Esophagus (tissue), 2 donors: ENCODE measurements at regions not wholly inside any gene's neighbourhood (a gene's known extent, or its start where the extent isn't known, plus 50 kb on each side); places are given as distances from the start of the nearest gene placed in this dataset.

Source experiments
- H3K27ac ChIP-seq, 2 donors: one replicate each; pipeline ENCODE4 v1.5.1; 2013; ENCODE audit warnings: low read depth in 2 of 2, mild to moderate bottlenecking in 2 of 2, inconsistent platforms in 1 of 2, low read length in 1 of 2, moderate library complexity in 1 of 2
- H3K27me3 ChIP-seq, 2 donors: one replicate each; pipeline ENCODE4 v1.6.1; 2013; ENCODE audit warnings: low read length in 2 of 2, control low read depth in 1 of 2, mild to moderate bottlenecking in 1 of 2; ENCODE audit not compliant: insufficient read depth in 2 of 2, control insufficient read depth in 1 of 2
- H3K36me3 ChIP-seq, 2 donors: one replicate each; pipeline ENCODE4 v1.6.1; 2013; ENCODE audit warnings: low read length in 1 of 2; ENCODE audit not compliant: control insufficient read depth in 2 of 2, insufficient read depth in 2 of 2
- H3K4me1 ChIP-seq, 2 donors: one replicate each; pipeline ENCODE4 v1.6.1; 2013; ENCODE audit warnings: low read length in 1 of 2; ENCODE audit not compliant: control insufficient read depth in 2 of 2, insufficient read depth in 2 of 2
- H3K4me3 ChIP-seq, 2 donors: one replicate each; pipeline ENCODE4 v1.5.1; 2013; ENCODE audit warnings: low read length in 2 of 2, mild to moderate bottlenecking in 2 of 2, low read depth in 1 of 2, moderate library complexity in 1 of 2
- H3K9me3 ChIP-seq, 2 donors: one replicate each; pipeline ENCODE4 v1.6.1; 2013; ENCODE audit warnings: mild to moderate bottlenecking in 2 of 2, low read depth in 1 of 2, low read length in 1 of 2, moderate library complexity in 1 of 2; ENCODE audit not compliant: control insufficient read depth in 2 of 2, insufficient read depth in 1 of 2
- WGBS, 2 donors: extraction: QIAGEN DNeasy Blood & Tissue Kit; methylation state at CpG; one replicate each; pipeline ENCODE4 v1.1.7; 2013; 5-methylcytosine and 5-hydroxymethylcytosine counted together
- donor health status: healthy with polysubstance abuse.
- donor health status: Bipolar disorder and iron deficiency.

DNA sequence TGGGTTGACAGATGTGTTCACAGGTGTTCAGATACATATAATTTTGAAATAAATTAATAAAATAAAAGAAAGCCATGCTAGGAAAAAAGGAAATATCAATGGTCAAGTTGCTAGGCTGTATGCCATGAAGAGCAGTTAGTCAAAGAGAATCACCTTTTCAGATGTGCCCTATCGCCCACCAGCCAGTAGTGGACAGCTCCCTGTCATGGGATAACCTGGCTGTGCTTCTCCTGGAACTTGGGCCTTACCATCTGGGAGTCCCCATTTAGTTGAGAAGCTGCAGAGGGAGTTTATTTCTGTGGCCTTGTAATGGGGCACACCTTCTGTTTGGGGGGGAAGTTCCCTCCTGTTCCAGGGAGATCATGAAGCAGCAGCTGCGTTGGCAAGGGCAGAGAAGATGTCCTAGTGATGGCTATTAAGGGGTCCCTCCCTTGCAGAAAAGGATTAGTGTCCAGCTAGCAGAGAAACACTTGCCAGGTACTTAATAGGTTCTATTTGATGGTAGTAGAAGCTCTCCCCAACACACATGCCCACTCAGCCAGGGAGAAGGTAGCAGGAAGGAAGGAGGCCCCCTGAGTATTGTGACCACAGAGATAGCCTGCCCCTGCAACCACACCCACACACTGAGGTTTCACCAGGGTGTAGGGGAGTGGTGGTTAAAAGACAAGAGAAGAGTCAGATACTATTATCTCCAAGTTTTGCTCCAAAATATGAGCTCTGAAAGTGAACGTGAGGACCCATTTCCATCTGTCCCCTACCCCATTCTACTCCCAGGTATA lies 117.7 kb downstream of the B3GNT2 start:
- Histone ChIP-seq H3K4me3 (no peak overlapping the region), H3K27me3 (no peaks in the 10 kb centered on the region), H3K4me1 (peaks cover 0 to 2% of the 10 kb centered on the region in 2 donors), H3K27ac (no peak overlapping the region), H3K36me3 (no peaks in the 10 kb centered on the region), H3K9me3 (no peaks in the 10 kb centered on the region)
- WGBS, 2 donors, result 82 to 89% methylated on average over 3 of the region's 3 CpGs

DNA sequence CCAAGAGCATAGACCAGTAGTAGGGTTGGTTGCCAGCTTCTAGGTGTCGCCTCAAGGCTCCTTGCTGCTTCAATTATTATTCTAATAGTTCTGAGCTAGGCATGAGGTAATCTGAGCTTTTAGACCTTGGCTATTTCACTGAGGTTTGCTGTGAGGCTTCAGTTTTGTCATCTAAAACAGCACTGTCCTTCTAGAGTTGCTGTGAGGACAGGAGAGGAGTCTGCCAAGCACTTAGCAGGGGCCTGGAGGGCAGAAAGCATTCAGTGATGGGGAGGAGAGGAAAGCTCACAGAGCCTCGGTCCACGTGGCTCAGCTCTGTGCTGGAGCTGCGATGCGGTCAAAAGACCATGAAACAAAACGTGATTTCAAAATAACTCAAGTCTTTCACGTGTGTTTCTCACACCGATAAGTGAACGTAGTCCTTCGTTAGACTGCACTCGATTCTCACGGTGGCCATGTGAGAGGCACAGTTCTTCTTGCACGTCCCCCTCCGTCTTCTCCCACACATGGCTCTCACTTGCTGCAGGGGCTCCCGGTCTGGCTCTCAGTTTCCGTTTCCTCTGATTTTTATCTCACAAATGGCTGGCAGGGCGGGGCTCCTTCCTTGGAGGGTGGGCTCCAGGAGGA lies 113.7 kb downstream of the B3GNT2 start:
- Histone ChIP-seq H3K27ac (no peak overlapping the region), H3K9me3 (no peaks in the 10 kb centered on the region), H3K36me3 (no peaks in the 10 kb centered on the region), H3K27me3 (no peaks in the 10 kb centered on the region), H3K4me3 (no peak overlapping the region), H3K4me1 (peaks cover 5 to 30% of the 10 kb centered on the region in 2 donors)
- 61% methylated on average over 17 of the region's 17 CpGs for WGBS, 2 donors

DNA sequence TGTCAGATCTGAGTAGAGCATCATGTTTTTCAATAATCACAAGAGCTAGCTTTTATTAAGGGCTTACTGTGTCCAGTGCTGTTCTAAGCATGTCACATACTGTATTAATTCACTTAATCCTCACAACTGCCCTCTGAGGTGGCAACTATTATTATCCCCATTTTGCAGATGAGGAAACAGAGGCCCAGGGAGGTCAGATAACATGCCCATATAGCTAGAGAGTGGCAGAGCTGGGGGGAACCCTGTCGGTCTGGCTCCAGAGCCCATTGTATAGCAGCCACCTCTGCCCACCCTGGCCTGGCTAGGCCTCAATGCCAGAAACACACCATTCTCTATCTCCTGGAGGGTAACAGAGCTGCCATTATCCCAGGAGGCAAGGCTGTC lies 113.2 kb downstream of the B3GNT2 start:
- Histone ChIP-seq H3K4me3 (no peak overlapping the region), H3K9me3 (no peaks in the 10 kb centered on the region), H3K4me1 (peaks cover 5 to 34% of the 10 kb centered on the region in 2 donors), H3K36me3 (no peaks in the 10 kb centered on the region), H3K27me3 (no peaks in the 10 kb centered on the region), H3K27ac (no peak overlapping the region)
- WGBS, 2 donors, result 75 to 91% methylated on average over 1 of the region's 1 CpG

DNA sequence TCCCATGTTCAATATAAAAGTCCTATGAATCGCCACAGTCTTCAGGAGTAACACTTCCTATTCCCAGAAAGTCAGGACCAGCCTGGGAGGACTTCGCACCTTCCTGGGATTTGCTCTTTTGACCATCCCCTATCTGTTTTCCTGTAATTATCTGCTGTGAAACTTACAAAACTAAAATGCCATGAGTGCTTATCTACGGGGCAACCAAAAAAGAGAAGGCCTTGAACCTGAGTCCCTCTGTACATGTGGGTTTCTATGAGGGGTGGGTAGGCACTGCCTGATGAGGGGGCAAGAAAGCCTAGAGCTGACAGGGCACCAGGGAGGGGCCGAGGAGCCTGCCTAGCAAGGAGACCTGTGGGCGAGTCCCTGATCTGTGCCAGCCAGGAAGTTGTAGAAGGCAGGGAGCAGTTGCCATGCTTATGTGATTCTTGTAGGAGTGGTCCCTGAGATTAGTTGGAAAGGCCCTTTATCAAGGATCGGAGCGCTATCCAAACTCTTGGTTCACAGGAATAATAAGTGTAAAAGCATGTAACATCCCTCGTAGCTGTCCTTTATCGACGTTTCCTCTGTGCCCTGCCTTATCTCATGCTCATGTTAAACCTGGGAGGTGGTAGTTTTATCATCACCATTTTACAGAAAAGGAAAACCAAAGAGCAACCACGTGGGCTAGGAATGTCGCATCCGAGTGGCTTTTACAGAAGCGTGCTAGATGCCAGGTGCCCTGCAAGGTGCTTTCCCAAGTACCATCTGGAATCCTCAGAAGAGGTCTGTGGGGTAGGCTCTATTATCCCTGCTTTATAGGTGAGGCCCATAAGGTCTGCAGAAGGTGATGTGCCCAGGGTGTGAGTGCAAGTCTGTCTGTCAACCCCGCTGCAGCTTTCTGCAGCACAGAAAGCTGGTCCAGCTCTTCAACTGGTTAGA lies 111.8 kb downstream of the B3GNT2 start:
- Histone ChIP-seq H3K27ac (peak overlapping the region; percentile 94), H3K4me3 (no peak overlapping the region), H3K4me1 (peaks cover 5 to 34% of the 10 kb centered on the region in 2 donors), H3K36me3 (no peaks in the 10 kb centered on the region), H3K27me3 (no peaks in the 10 kb centered on the region), H3K9me3 (no peaks in the 10 kb centered on the region)
- 64 to 71% methylated on average over 15 of the region's 15 CpGs for WGBS, 2 donors

DNA sequence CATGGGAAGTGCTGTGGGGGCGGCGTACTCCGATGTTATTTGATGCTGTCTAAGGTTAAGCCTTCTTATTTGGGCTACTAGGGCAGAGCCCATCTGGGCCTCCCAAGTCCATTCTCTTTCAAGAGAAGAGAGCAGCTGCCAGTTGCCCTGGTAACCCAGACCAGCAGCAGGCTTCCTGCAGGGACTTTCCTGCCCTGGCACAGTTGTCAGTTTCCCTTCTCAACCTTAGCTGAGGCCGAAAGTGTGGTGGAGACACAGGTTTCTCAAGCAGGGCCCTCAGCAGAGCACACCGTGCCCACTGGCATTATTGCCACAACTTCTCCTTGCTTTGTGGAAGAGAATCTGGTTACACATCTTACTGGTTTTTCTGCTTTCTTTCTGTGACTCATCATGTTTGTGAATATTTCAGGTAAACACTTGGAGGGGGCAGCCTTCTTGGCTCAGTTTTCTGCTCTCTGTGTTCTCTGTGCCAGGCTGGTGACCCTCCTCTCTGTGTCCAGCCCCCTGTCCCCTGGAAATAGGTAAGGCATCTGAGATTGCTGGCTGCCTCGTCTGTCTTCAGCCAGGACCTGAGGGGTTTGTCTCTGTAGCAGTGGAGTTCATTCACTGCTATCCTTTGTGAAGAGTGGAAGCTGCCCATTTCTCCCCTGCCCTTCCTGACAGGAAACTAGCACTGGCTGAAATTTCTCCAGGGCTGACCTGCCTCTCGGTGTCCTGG lies 111.0 kb downstream of the B3GNT2 start:
- peak overlapping the region; percentile 94 for H3K27ac ChIP-seq

DNA sequence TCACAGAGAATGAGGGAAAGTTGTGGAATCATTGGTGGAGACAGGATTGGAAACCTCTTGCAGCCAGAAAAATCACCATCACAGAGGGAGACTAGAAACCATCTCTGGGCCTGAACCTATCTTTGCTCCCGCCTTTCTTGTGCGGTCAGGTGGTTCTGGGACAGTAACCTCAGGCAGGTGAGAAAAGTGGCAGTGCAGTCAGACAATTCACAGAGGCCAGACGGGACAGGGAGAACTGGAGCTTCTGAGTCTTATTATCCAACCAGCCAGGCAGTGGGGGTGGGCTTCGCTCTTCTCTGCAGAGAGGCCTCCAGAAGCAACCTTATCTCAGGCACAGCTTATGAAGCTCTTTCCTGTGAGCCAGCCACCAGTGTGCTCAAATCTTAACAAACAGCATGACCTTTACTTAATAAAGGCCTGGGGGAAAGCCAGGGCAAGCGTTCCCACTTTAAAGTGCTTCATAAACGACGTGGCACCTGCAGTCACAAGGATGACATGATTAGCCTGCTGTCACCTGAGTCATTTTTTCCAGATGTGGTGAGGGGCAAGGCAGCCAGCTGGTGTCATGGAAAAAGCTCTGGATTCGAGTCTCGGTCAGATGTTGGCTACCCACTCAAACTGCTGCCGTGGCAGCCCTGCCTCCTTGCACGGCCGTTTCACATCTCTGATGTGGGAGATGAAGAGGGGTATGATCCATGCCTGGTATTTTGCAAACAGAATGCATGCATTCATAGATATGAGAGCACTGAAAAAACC lies 109.7 kb downstream of the B3GNT2 start:
- no peaks in the 10 kb centered on the region for H3K9me3 ChIP-seq
- no peaks in the 10 kb centered on the region for H3K36me3 ChIP-seq
- peaks cover 5 to 34% of the 10 kb centered on the region in 2 donors for H3K4me1 ChIP-seq
- peak overlapping the region; percentile 35 to 45 for H3K27ac ChIP-seq
- 72 to 79% methylated on average over 12 of the region's 12 CpGs for whole genome bisulfite sequencing, 2 donors
- no peaks in the 10 kb centered on the region for H3K27me3 ChIP-seq
- no peak overlapping the region for H3K4me3 ChIP-seq

More for the DNA sequence above, 111.0 kb downstream of the B3GNT2 start:
- H3K36me3 ChIP-seq, result no peaks in the 10 kb centered on the region
- no peak overlapping the region for H3K4me3 ChIP-seq
- H3K27me3 ChIP-seq, result no peaks in the 10 kb centered on the region
- H3K4me1 ChIP-seq, result peaks cover 5 to 34% of the 10 kb centered on the region in 2 donors
- WGBS, 2 donors, result 43 to 48% methylated on average over 7 of the region's 7 CpGs
- no peaks in the 10 kb centered on the region for H3K9me3 ChIP-seq

DNA sequence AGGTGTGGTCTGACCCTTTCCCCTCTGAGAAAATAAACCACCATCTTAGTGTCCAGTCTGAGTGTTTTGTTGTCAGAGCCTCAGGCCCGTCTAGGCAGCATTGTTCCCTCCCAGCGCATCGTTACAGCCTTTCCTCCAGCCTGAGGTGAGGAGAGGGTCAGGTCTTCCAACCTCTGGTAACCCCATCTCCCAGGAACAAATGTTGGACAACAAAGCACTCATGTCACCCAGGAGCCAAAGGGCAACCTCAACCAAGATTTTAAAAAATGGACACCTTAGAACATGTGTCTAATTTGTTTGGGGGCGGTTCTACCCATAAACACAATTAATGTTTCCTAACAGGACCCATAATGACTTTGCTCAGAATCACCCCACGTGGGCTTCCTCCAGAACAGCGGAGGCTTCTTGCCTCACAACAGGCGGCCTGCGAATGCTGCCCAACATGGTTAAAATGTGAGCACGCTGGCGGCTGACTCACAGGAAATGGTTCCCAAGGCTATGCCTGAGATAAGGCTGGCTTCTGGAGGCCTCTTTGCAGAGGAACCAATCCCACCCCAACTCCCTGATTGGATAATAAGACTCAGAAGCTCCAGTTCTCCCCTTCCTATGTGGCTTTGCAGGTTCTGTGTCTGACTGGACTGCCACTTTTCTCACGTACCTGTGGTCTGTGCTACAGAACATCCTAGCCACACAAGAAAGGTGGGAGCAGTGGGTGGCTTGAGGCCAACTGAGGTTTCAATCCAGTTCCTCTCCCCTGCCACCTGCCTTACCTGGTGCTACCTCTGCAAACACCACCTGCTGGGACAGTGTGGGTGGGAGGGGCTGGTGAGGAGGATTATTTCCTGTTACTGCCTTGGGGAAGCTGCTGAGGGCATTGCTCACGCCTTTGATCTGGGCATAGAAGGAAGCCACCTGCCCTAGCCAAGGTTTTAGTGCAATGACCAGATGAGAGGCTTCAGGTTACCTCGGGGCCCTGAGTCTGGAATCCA lies 108.8 kb downstream of the B3GNT2 start:
- no peak overlapping the region for H3K4me3 ChIP-seq
- peak overlapping the region; percentile 35 to 59 for H3K27ac ChIP-seq
- WGBS, 2 donors, result 64% methylated on average over 13 of the region's 13 CpGs
- no peaks in the 10 kb centered on the region for H3K27me3 ChIP-seq
- no peaks in the 10 kb centered on the region for H3K9me3 ChIP-seq
- H3K36me3 ChIP-seq, result no peaks in the 10 kb centered on the region
- peaks cover 5 to 34% of the 10 kb centered on the region in 2 donors for H3K4me1 ChIP-seq

DNA sequence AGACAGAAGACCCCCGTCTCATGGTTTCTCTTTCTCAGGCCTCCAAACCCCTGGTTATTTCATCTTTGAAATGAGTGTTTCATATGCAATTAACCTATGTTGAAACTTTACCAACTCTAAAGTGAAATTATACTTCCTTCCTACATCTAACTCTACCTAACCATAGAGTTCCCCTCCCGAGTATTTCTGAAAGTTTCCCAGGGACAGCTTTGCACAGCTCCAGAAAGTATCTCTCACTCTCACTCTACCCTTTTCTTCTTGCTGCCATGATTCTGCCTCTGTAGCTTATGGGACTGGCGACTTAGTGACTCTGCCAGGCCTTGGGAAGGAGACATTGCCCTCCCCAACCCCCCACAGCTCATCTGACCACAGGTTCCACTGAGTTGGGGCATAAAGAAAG lies 107.9 kb downstream of the B3GNT2 start:
- H3K36me3 ChIP-seq, result no peaks in the 10 kb centered on the region
- 85 to 86% methylated on average over 3 of the region's 3 CpGs for WGBS, 2 donors
- no peak overlapping the region for H3K27ac ChIP-seq
- peaks cover 5 to 32% of the 10 kb centered on the region in 2 donors for H3K4me1 ChIP-seq
- no peaks in the 10 kb centered on the region for H3K9me3 ChIP-seq
- no peaks in the 10 kb centered on the region for H3K27me3 ChIP-seq
- H3K4me3 ChIP-seq, result no peak overlapping the region
